Suprapubic skin (tissue), 4 donors: ENCODE measurements at regions not wholly inside any gene's neighbourhood (a gene's known extent, or its start where the extent isn't known, plus 50 kb on each side); places are given as distances from the start of the nearest gene placed in this dataset.

ENCODE experiments used
- DNase-seq, 2 donors: peaks; one replicate each; pipeline ENCODE4 v3.0.0-alpha.2; 2019; ENCODE audit warnings: low spot score in 2 of 2
- H3K27ac ChIP-seq: fragments of 200-600 bp; sonication (generic); one replicate; pipeline ENCODE4 v1.5.1; 2019
- H3K27me3 ChIP-seq: fragments of 200-600 bp; sonication (generic); one replicate; pipeline ENCODE4 v1.5.1; 2019
- H3K36me3 ChIP-seq: fragments of 200-600 bp; sonication (generic); one replicate; pipeline ENCODE4 v1.5.1; 2019
- H3K4me1 ChIP-seq: fragments of 200-600 bp; sonication (generic); one replicate; pipeline ENCODE4 v1.5.1; 2019
- H3K4me3 ChIP-seq: fragments of 200-600 bp; sonication (generic); one replicate; pipeline ENCODE4 v1.5.1; 2019; ENCODE audit warnings: mild to moderate bottlenecking
- H3K9me3 ChIP-seq: fragments of 200-600 bp; sonication (generic); one replicate; pipeline ENCODE4 v1.5.1; 2019
- EP300 ChIP-seq: sonication (generic); formaldehyde crosslinking; IDR thresholded peaks from one replicate; pipeline ENCODE4 v1.6.1; 2017; ENCODE audit warnings: antibody characterized with exemption
- POLR2A ChIP-seq, 2 donors: fragments of 450-650 bp; IDR thresholded peaks; one replicate each; pipeline ENCODE4 v1.6.1; 2017; ENCODE audit warnings: antibody characterized with exemption in 2 of 2, mild to moderate bottlenecking in 2 of 2, moderate library complexity in 2 of 2
- POLR2AphosphoS5 ChIP-seq, 3 donors: sonication (generic); formaldehyde crosslinking; IDR thresholded peaks; one replicate each; pipeline ENCODE4 v1.6.1; 2017; ENCODE audit warnings: antibody characterized with exemption in 3 of 3
- WGBS: methylation state at CpG from one replicate; pipeline ENCODE4 v1.1.5; 2018; 5-methylcytosine and 5-hydroxymethylcytosine counted together
- TF ChIP-seq, protein P1 (sequence below), 2 donors: fragments of 200-600 bp in 1 of 2; fragments of 450-650 bp in 1 of 2; sonication (generic) in 1 of 2; IDR thresholded peaks; one replicate each; pipeline ENCODE4 v1.5.1; 2016 to 2019; ENCODE audit warnings: antibody characterized with exemption in 2 of 2, mild to moderate bottlenecking in 1 of 2, moderate library complexity in 1 of 2

- TF ChIP-seq POLR2AphosphoS5 (IDR thresholded peaks at IDR 0.05), result no peak
- TF ChIP-seq, protein P1, sequence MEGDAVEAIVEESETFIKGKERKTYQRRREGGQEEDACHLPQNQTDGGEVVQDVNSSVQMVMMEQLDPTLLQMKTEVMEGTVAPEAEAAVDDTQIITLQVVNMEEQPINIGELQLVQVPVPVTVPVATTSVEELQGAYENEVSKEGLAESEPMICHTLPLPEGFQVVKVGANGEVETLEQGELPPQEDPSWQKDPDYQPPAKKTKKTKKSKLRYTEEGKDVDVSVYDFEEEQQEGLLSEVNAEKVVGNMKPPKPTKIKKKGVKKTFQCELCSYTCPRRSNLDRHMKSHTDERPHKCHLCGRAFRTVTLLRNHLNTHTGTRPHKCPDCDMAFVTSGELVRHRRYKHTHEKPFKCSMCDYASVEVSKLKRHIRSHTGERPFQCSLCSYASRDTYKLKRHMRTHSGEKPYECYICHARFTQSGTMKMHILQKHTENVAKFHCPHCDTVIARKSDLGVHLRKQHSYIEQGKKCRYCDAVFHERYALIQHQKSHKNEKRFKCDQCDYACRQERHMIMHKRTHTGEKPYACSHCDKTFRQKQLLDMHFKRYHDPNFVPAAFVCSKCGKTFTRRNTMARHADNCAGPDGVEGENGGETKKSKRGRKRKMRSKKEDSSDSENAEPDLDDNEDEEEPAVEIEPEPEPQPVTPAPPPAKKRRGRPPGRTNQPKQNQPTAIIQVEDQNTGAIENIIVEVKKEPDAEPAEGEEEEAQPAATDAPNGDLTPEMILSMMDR (IDR thresholded peaks at IDR 0.05), result no peak
- no peak for TF ChIP-seq POLR2A (IDR thresholded peaks at IDR 0.05)
- TF ChIP-seq EP300, result no peak
- no peak overlapping the region for H3K27ac ChIP-seq
- no peaks in the 10 kb centered on the region for H3K4me1 ChIP-seq
- WGBS, result 62% methylated on average over 3 of the region's 3 CpGs
- DNase-seq, result no peak
- no peaks in the 10 kb centered on the region for H3K36me3 ChIP-seq
- no peaks in the 10 kb centered on the region for H3K9me3 ChIP-seq
- no peak overlapping the region for H3K4me3 ChIP-seq
- no peaks in the 10 kb centered on the region for H3K27me3 ChIP-seq
Observed at GRCh38 chr4:153936121-153936520, 147.2 kb upstream of the SFRP2 start.

- DNase-seq, result no peak
- no peaks in the 10 kb centered on the region for H3K36me3 ChIP-seq
- TF ChIP-seq EP300 (no peak), POLR2AphosphoS5 (IDR thresholded peaks at IDR 0.05) (peak in 1 of 3 donors; percentile 8), POLR2A (IDR thresholded peaks at IDR 0.05) (no peak)
- TF ChIP-seq, protein P1 (IDR thresholded peaks at IDR 0.05), result no peak
- WGBS, result 57% methylated on average over 3 of the region's 3 CpGs
- H3K4me3 ChIP-seq, result no peak overlapping the region
- no peaks in the 10 kb centered on the region for H3K9me3 ChIP-seq
- H3K27ac ChIP-seq, result peak overlapping the region; percentile 83
- no peaks in the 10 kb centered on the region for H3K4me1 ChIP-seq
- no peaks in the 10 kb centered on the region for H3K27me3 ChIP-seq
Observed at GRCh38 chr4:153934688-153935017, 145.8 kb upstream of the SFRP2 start.

DNA sequence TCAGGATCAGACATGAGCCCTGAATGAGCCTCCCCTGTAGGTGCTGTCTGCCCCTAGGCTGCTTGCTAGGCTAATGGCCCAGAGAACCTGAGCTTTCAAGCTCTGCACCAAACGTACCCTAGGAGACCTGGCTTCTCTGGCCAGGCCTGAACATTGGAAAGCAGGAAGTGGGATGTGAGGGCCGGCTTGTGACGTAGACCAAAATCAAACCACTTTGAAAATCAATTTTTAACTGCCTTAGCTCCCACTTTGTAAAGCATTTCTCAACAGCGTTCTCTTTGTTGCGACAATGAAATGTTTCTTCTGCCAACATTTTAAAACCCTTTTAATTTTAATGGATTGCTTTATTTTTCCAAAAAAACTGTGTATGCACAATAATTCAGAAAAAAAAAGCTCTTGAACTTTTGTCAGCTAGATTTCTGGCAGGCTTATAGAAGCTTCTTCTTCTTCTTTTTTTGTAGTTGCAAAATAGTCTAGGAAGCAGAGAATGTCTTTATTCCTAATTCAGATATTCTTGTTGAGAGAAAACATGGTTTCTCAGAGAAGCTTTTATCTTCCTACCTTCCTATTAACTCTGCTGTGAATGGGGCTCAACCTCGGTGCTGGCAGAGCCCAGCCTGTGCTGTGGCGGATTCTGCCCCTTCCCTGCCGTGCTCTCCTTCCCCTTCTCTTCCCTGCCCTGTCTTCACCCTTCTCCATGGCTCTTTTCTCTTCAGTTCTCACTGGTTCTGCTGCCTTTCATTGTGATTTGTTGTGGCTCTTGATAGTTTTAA is 145.2 kb upstream of the SFRP2 start:
- no peaks in the 10 kb centered on the region for H3K9me3 ChIP-seq
- H3K4me3 ChIP-seq, result no peak overlapping the region
- H3K36me3 ChIP-seq, result no peaks in the 10 kb centered on the region
- TF ChIP-seq EP300 (no peak), POLR2A (IDR thresholded peaks at IDR 0.05) (no peak), POLR2AphosphoS5 (IDR thresholded peaks at IDR 0.05) (no peak)
- TF ChIP-seq, protein P1 (IDR thresholded peaks at IDR 0.05), result no peak
- H3K4me1 ChIP-seq, result no peaks in the 10 kb centered on the region
- DNase-seq, result no peak
- H3K27me3 ChIP-seq, result no peaks in the 10 kb centered on the region
- peak overlapping the region; percentile 83 for H3K27ac ChIP-seq
- WGBS, result 57% methylated on average over 8 of the region's 8 CpGs

DNA sequence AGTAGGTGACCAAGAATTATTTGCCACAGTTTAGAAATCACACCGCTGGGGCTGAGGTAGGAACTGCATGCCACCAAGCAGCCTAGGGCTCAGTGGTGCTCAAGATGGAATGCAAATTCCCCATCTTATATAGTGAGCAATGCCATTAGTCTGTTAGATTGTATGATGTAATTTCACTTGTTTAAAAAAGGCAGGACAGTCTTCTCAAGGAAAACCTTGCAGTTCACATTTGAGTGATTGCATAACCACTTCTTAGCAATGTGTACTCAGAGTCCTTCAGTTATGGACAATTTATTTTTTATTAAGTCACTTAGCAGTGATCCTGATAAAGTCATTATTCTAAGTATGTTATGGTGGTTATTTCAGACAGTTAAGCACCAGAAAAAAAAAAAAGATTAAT is 142.9 kb upstream of the SFRP2 start:
- WGBS, result 94% methylated on average over 1 of the region's 1 CpG

GRCh38 chr4:153929675-153930074 is 140.8 kb upstream of the SFRP2 start:
- H3K36me3 ChIP-seq, result no peaks in the 10 kb centered on the region
- no peaks in the 10 kb centered on the region for H3K27me3 ChIP-seq
- WGBS, result 52% methylated on average over 5 of the region's 5 CpGs
- DNase-seq, result no peak
- H3K4me1 ChIP-seq, result no peaks in the 10 kb centered on the region
- no peak overlapping the region for H3K27ac ChIP-seq
- TF ChIP-seq POLR2A (IDR thresholded peaks at IDR 0.05) (no peak), EP300 (no peak), POLR2AphosphoS5 (IDR thresholded peaks at IDR 0.05) (no peak)
- TF ChIP-seq, protein P1 (IDR thresholded peaks at IDR 0.05), result no peak
- H3K4me3 ChIP-seq, result no peak overlapping the region
- H3K9me3 ChIP-seq, result no peaks in the 10 kb centered on the region

More for the DNA sequence above, 142.9 kb upstream of the SFRP2 start:
- H3K27ac ChIP-seq, result no peak overlapping the region
- no peaks in the 10 kb centered on the region for H3K36me3 ChIP-seq
- TF ChIP-seq POLR2AphosphoS5 (IDR thresholded peaks at IDR 0.05) (no peak), POLR2A (IDR thresholded peaks at IDR 0.05) (no peak), EP300 (no peak)
- TF ChIP-seq, protein P1 (IDR thresholded peaks at IDR 0.05), result no peak
- H3K27me3 ChIP-seq, result no peaks in the 10 kb centered on the region
- H3K4me3 ChIP-seq, result no peak overlapping the region
- no peaks in the 10 kb centered on the region for H3K4me1 ChIP-seq
- no peak for DNase-seq
- H3K9me3 ChIP-seq, result no peaks in the 10 kb centered on the region
